Prostate gland (tissue), 2 donors: ENCODE measurements at regions not wholly inside any gene's neighbourhood (a gene's known extent, or its start where the extent isn't known, plus 50 kb on each side); places are given as distances from the start of the nearest gene placed in this dataset.

Experiments used
- CTCF ChIP-seq, 4 experiments: fragments of 200-600 bp in 2 of 4; fragments of 450-650 bp in 2 of 4; sonication (generic) in 2 of 4; IDR thresholded peaks; 1 replicate in 3 of 4; 2 replicates in 1 of 4; pipeline ENCODE4 v1.5.1; 2016 to 2019; ENCODE audit warnings: antibody characterized with exemption in 4 of 4, mild to moderate bottlenecking in 2 of 4, moderate library complexity in 2 of 4
- POLR2AphosphoS5 ChIP-seq: sonication (generic); formaldehyde crosslinking; IDR thresholded peaks from one replicate; pipeline ENCODE4 v1.6.1; 2017; ENCODE audit warnings: antibody characterized with exemption

- no peak for TF ChIP-seq CTCF (IDR thresholded peaks at IDR 0.05)
- TF ChIP-seq POLR2AphosphoS5 = no peak
Observed at GRCh38 chr5:89968958-89969381, 440.6 kb downstream of the CETN3 start.
